ENCODE measurements at regions not wholly inside any gene's neighbourhood (a gene's known extent, or its start where the extent isn't known, plus 50 kb on each side); places are given as distances from the start of the nearest gene placed in this dataset.

GRCh38 chr13:37230346-37230745 lies 124.9 kb upstream of the CSNK1A1L start:
- TF ChIP-seq CTCF (IDR thresholded peaks at IDR 0.05; ENCODE audit: low read depth, low read length, poor library complexity, severe bottlenecking) (no peak), EZH2phosphoT487 (IDR thresholded peaks at IDR 0.05; ENCODE audit: borderline replicate concordance, low read length) (no peak)

All from DOHH2 (cell line).